ENCODE measurements at regions not wholly inside any gene's neighbourhood (a gene's known extent, or its start where the extent isn't known, plus 50 kb on each side); places are given as distances from the start of the nearest gene placed in this dataset.

- no peak overlapping the region for H3K27ac ChIP-seq (ENCODE audit: low read depth in 2 of 2, low read length in 2 of 2)
Observed at GRCh38 chr13:86403181-86403580, 604.0 kb upstream of the SLITRK6 start.

GRCh38 chr13:86409466-86410241 is 610.4 kb upstream of the SLITRK6 start:
- Histone ChIP-seq H3K36me3 (ENCODE audit: control insufficient read depth in 2 of 2, insufficient read depth in 2 of 2, low read length in 2 of 2) (no peaks in the 10 kb centered on the region), H3K27ac (ENCODE audit: low read depth in 2 of 2, low read length in 2 of 2) (no peak overlapping the region), H3K4me3 (ENCODE audit: low read length in 2 of 2) (no peak overlapping the region), H3K9me3 (ENCODE audit: control insufficient read depth in 2 of 2, low read length in 2 of 2) (peaks cover 0 to 6% of the 10 kb centered on the region in 2 donors), H3K9ac (ENCODE audit: low read depth in 1 of 2, low read length in 2 of 2) (no peak overlapping the region), H3K27me3 (ENCODE audit: control insufficient read depth in 2 of 2, insufficient read depth in 2 of 2, low read length in 2 of 2) (no peaks in the 10 kb centered on the region), H3K4me1 (ENCODE audit: control insufficient read depth in 2 of 2, insufficient read depth in 2 of 2, low read length in 2 of 2) (no peaks in the 10 kb centered on the region)

More at GRCh38 chr13:86403181-86403580, 604.0 kb upstream of the SLITRK6 start:
- Histone ChIP-seq H3K4me1 (ENCODE audit: control insufficient read depth in 2 of 2, insufficient read depth in 2 of 2, low read length in 2 of 2) (no peaks in the 10 kb centered on the region), H3K27me3 (ENCODE audit: control insufficient read depth in 2 of 2, insufficient read depth in 2 of 2, low read length in 2 of 2) (no peaks in the 10 kb centered on the region), H3K36me3 (ENCODE audit: control insufficient read depth in 2 of 2, insufficient read depth in 2 of 2, low read length in 2 of 2) (no peaks in the 10 kb centered on the region), H3K9ac (ENCODE audit: low read depth in 1 of 2, low read length in 2 of 2) (no peak overlapping the region), H3K9me3 (ENCODE audit: control insufficient read depth in 2 of 2, low read length in 2 of 2) (peaks cover 0 to 2% of the 10 kb centered on the region in 2 donors), H3K4me3 (ENCODE audit: low read length in 2 of 2) (no peak overlapping the region)

- Histone ChIP-seq H3K36me3 (ENCODE audit: control insufficient read depth in 2 of 2, insufficient read depth in 2 of 2, low read length in 2 of 2) (no peaks in the 10 kb centered on the region), H3K27me3 (ENCODE audit: control insufficient read depth in 2 of 2, insufficient read depth in 2 of 2, low read length in 2 of 2) (no peaks in the 10 kb centered on the region), H3K9ac (ENCODE audit: low read depth in 1 of 2, low read length in 2 of 2) (no peak overlapping the region), H3K4me1 (ENCODE audit: control insufficient read depth in 2 of 2, insufficient read depth in 2 of 2, low read length in 2 of 2) (no peaks in the 10 kb centered on the region), H3K27ac (ENCODE audit: low read depth in 2 of 2, low read length in 2 of 2) (no peak overlapping the region), H3K9me3 (ENCODE audit: control insufficient read depth in 2 of 2, low read length in 2 of 2) (peaks cover 0 to 7% of the 10 kb centered on the region in 2 donors), H3K4me3 (ENCODE audit: low read length in 2 of 2) (no peak overlapping the region)
Observed at GRCh38 chr13:86425170-86425815, 626.1 kb upstream of the SLITRK6 start.

GRCh38 chr13:86426437-86426836 is 627.2 kb upstream of the SLITRK6 start:
- Histone ChIP-seq H3K9ac (ENCODE audit: low read depth in 1 of 2, low read length in 2 of 2) (no peak overlapping the region), H3K27ac (ENCODE audit: low read depth in 2 of 2, low read length in 2 of 2) (no peak overlapping the region), H3K9me3 (ENCODE audit: control insufficient read depth in 2 of 2, low read length in 2 of 2) (peaks cover 2 to 7% of the 10 kb centered on the region in 2 donors), H3K36me3 (ENCODE audit: control insufficient read depth in 2 of 2, insufficient read depth in 2 of 2, low read length in 2 of 2) (no peaks in the 10 kb centered on the region), H3K4me1 (ENCODE audit: control insufficient read depth in 2 of 2, insufficient read depth in 2 of 2, low read length in 2 of 2) (no peaks in the 10 kb centered on the region), H3K27me3 (ENCODE audit: control insufficient read depth in 2 of 2, insufficient read depth in 2 of 2, low read length in 2 of 2) (no peaks in the 10 kb centered on the region), H3K4me3 (ENCODE audit: low read length in 2 of 2) (no peak overlapping the region)

GRCh38 chr13:86429756-86430155 is 630.5 kb upstream of the SLITRK6 start:
- H3K36me3 ChIP-seq (ENCODE audit: control insufficient read depth in 2 of 2, insufficient read depth in 2 of 2, low read length in 2 of 2), result no peaks in the 10 kb centered on the region
- H3K27ac ChIP-seq (ENCODE audit: low read depth in 2 of 2, low read length in 2 of 2), result no peak overlapping the region
- no peak overlapping the region for H3K4me3 ChIP-seq (ENCODE audit: low read length in 2 of 2)
- H3K27me3 ChIP-seq (ENCODE audit: control insufficient read depth in 2 of 2, insufficient read depth in 2 of 2, low read length in 2 of 2), result no peaks in the 10 kb centered on the region
- no peak overlapping the region for H3K9ac ChIP-seq (ENCODE audit: low read depth in 1 of 2, low read length in 2 of 2)
- H3K4me1 ChIP-seq (ENCODE audit: control insufficient read depth in 2 of 2, insufficient read depth in 2 of 2, low read length in 2 of 2), result no peaks in the 10 kb centered on the region
- peaks cover 0 to 2% of the 10 kb centered on the region in 2 donors for H3K9me3 ChIP-seq (ENCODE audit: control insufficient read depth in 2 of 2, low read length in 2 of 2)

GRCh38 chr13:86438034-86438433 is 638.8 kb upstream of the SLITRK6 start:
- no peaks in the 10 kb centered on the region for H3K36me3 ChIP-seq (ENCODE audit: control insufficient read depth in 2 of 2, insufficient read depth in 2 of 2, low read length in 2 of 2)
- no peak overlapping the region for H3K4me3 ChIP-seq (ENCODE audit: low read length in 2 of 2)
- H3K9me3 ChIP-seq (ENCODE audit: control insufficient read depth in 2 of 2, low read length in 2 of 2), result no peaks in the 10 kb centered on the region
- no peaks in the 10 kb centered on the region for H3K4me1 ChIP-seq (ENCODE audit: control insufficient read depth in 2 of 2, insufficient read depth in 2 of 2, low read length in 2 of 2)
- no peak overlapping the region for H3K9ac ChIP-seq (ENCODE audit: low read depth in 1 of 2, low read length in 2 of 2)
- H3K27me3 ChIP-seq (ENCODE audit: control insufficient read depth in 2 of 2, insufficient read depth in 2 of 2, low read length in 2 of 2), result no peaks in the 10 kb centered on the region
- H3K27ac ChIP-seq (ENCODE audit: low read depth in 2 of 2, low read length in 2 of 2), result no peak overlapping the region

- H3K4me1 ChIP-seq (ENCODE audit: control insufficient read depth in 2 of 2, insufficient read depth in 2 of 2, low read length in 2 of 2), result no peaks in the 10 kb centered on the region
- H3K36me3 ChIP-seq (ENCODE audit: control insufficient read depth in 2 of 2, insufficient read depth in 2 of 2, low read length in 2 of 2), result no peaks in the 10 kb centered on the region
- H3K27me3 ChIP-seq (ENCODE audit: control insufficient read depth in 2 of 2, insufficient read depth in 2 of 2, low read length in 2 of 2), result no peaks in the 10 kb centered on the region
- no peak overlapping the region for H3K4me3 ChIP-seq (ENCODE audit: low read length in 2 of 2)
- no peaks in the 10 kb centered on the region for H3K9me3 ChIP-seq (ENCODE audit: control insufficient read depth in 2 of 2, low read length in 2 of 2)
- no peak overlapping the region for H3K9ac ChIP-seq (ENCODE audit: low read depth in 1 of 2, low read length in 2 of 2)
- no peak overlapping the region for H3K27ac ChIP-seq (ENCODE audit: low read depth in 2 of 2, low read length in 2 of 2)
Observed at GRCh38 chr13:86445206-86445605, 646.0 kb upstream of the SLITRK6 start.

- no peaks in the 10 kb centered on the region for H3K4me1 ChIP-seq (ENCODE audit: control insufficient read depth in 2 of 2, insufficient read depth in 2 of 2, low read length in 2 of 2)
- no peaks in the 10 kb centered on the region for H3K27me3 ChIP-seq (ENCODE audit: control insufficient read depth in 2 of 2, insufficient read depth in 2 of 2, low read length in 2 of 2)
- H3K27ac ChIP-seq (ENCODE audit: low read depth in 2 of 2, low read length in 2 of 2), result no peak overlapping the region
- no peak overlapping the region for H3K4me3 ChIP-seq (ENCODE audit: low read length in 2 of 2)
- H3K9me3 ChIP-seq (ENCODE audit: control insufficient read depth in 2 of 2, low read length in 2 of 2), result no peaks in the 10 kb centered on the region
- no peak overlapping the region for H3K9ac ChIP-seq (ENCODE audit: low read depth in 1 of 2, low read length in 2 of 2)
- no peaks in the 10 kb centered on the region for H3K36me3 ChIP-seq (ENCODE audit: control insufficient read depth in 2 of 2, insufficient read depth in 2 of 2, low read length in 2 of 2)
Observed at GRCh38 chr13:86445672-86446071, 646.5 kb upstream of the SLITRK6 start.

GRCh38 chr13:86446311-86446710 is 647.1 kb upstream of the SLITRK6 start:
- Histone ChIP-seq H3K36me3 (ENCODE audit: control insufficient read depth in 2 of 2, insufficient read depth in 2 of 2, low read length in 2 of 2) (no peaks in the 10 kb centered on the region), H3K27ac (ENCODE audit: low read depth in 2 of 2, low read length in 2 of 2) (no peak overlapping the region), H3K27me3 (ENCODE audit: control insufficient read depth in 2 of 2, insufficient read depth in 2 of 2, low read length in 2 of 2) (no peaks in the 10 kb centered on the region), H3K4me1 (ENCODE audit: control insufficient read depth in 2 of 2, insufficient read depth in 2 of 2, low read length in 2 of 2) (no peaks in the 10 kb centered on the region), H3K9ac (ENCODE audit: low read depth in 1 of 2, low read length in 2 of 2) (no peak overlapping the region), H3K9me3 (ENCODE audit: control insufficient read depth in 2 of 2, low read length in 2 of 2) (no peaks in the 10 kb centered on the region), H3K4me3 (ENCODE audit: low read length in 2 of 2) (no peak overlapping the region)

GRCh38 chr13:86447479-86447878 is 648.3 kb upstream of the SLITRK6 start:
- Histone ChIP-seq H3K9ac (ENCODE audit: low read depth in 1 of 2, low read length in 2 of 2) (no peak overlapping the region), H3K9me3 (ENCODE audit: control insufficient read depth in 2 of 2, low read length in 2 of 2) (peaks cover 0 to 3% of the 10 kb centered on the region in 2 donors), H3K36me3 (ENCODE audit: control insufficient read depth in 2 of 2, insufficient read depth in 2 of 2, low read length in 2 of 2) (no peaks in the 10 kb centered on the region), H3K27ac (ENCODE audit: low read depth in 2 of 2, low read length in 2 of 2) (no peak overlapping the region), H3K4me3 (ENCODE audit: low read length in 2 of 2) (no peak overlapping the region), H3K27me3 (ENCODE audit: control insufficient read depth in 2 of 2, insufficient read depth in 2 of 2, low read length in 2 of 2) (no peaks in the 10 kb centered on the region), H3K4me1 (ENCODE audit: control insufficient read depth in 2 of 2, insufficient read depth in 2 of 2, low read length in 2 of 2) (no peaks in the 10 kb centered on the region)
